HCT116 (cell line): ENCODE measurements at regions not wholly inside any gene's neighbourhood (a gene's known extent, or its start where the extent isn't known, plus 50 kb on each side); places are given as distances from the start of the nearest gene placed in this dataset.

Experiments
- CEBPB ChIP-seq: IDR thresholded peaks from 2 replicates; pipeline ENCODE4 v1.6.1; 2012; ENCODE audit warnings: low read depth
- CTCF ChIP-seq, 3 experiments: fragments of 200-600 bp in 1 of 3; sonication (generic) in 1 of 3; IDR thresholded peaks in 2 of 3; conservative IDR thresholded peaks in 1 of 3; 2 replicates each; pipeline ENCODE4 v1.5.1; 2012 to 2017; ENCODE audit warnings: low read depth in 2 of 3, low read length in 2 of 3, antibody characterized with exemption in 1 of 3, borderline replicate concordance in 1 of 3, control low read depth in 1 of 3, mild to moderate bottlenecking in 1 of 3, mixed read lengths in 1 of 3, mixed run types in 1 of 3, moderate library complexity in 1 of 3; ENCODE audit not compliant: insufficient read depth in 1 of 3
- EGR1 ChIP-seq: IDR thresholded peaks from 2 replicates; pipeline ENCODE4 v1.6.1; 2012; ENCODE audit warnings: low read depth
- ELF1 ChIP-seq: IDR thresholded peaks from 2 replicates; pipeline ENCODE4 v1.6.1; 2012; ENCODE audit warnings: low read depth, borderline replicate concordance
- EZH2 ChIP-seq: fragments of 200-600 bp; sonication (generic); IDR thresholded peaks from 2 replicates; pipeline ENCODE4 v1.6.1; 2017; ENCODE audit warnings: antibody characterized with exemption, mixed run types
- EZH2phosphoT487 ChIP-seq: fragments of 200-600 bp; IDR thresholded peaks from 2 replicates; pipeline ENCODE4 v1.6.1; 2018; ENCODE audit warnings: antibody characterized with exemption, borderline replicate concordance
- FOSL1 ChIP-seq: IDR thresholded peaks from 2 replicates; pipeline ENCODE4 v1.6.1; 2012; ENCODE audit warnings: low read depth
- MAX ChIP-seq: IDR thresholded peaks from 2 replicates; pipeline ENCODE4 v1.6.1; 2012
- POLR2A ChIP-seq: IDR thresholded peaks from 2 replicates; pipeline ENCODE4 v1.7.0; 2011; ENCODE audit warnings: borderline replicate concordance; ENCODE audit not compliant: insufficient read depth, insufficient read length; ENCODE audit errors: extremely low read depth
- POLR2AphosphoS5 ChIP-seq: IDR thresholded peaks from 2 replicates; pipeline ENCODE4 v1.6.1; 2011; ENCODE audit warnings: mild to moderate bottlenecking, low read depth, low read length, moderate library complexity
- RAD21 ChIP-seq: IDR thresholded peaks from 2 replicates; pipeline ENCODE4 v1.6.1; 2012; ENCODE audit warnings: low read depth, mild to moderate bottlenecking
- SP1 ChIP-seq: IDR thresholded peaks from 2 replicates; pipeline ENCODE4 v1.6.1; 2012; ENCODE audit warnings: low read depth
- YY1 ChIP-seq: IDR thresholded peaks from 2 replicates; pipeline ENCODE4 v1.6.1; 2011; ENCODE audit warnings: low read length, low read depth, moderate library complexity, mild to moderate bottlenecking; ENCODE audit not compliant: insufficient replicate concordance; ENCODE audit errors: extremely low read depth
- ZNF274 ChIP-seq: fragments of 200-500 bp; sonication (Bioruptor generic); IDR thresholded peaks from 2 replicates; pipeline ENCODE4 v1.6.1; 2014; ENCODE audit warnings: mild to moderate bottlenecking, low read depth, low read length, inconsistent platforms

GRCh38 chr1:187936667-187937066 is 1107.9 kb downstream of the PLA2G4A start:
- TF ChIP-seq CTCF (IDR thresholded peaks at IDR 0.05 in 2 of 3, conservative IDR thresholded peaks at IDR 0.05 in 1 of 3; ENCODE audit: borderline replicate concordance in 1 of 3, insufficient read depth in 1 of 3, low read depth in 2 of 3, low read length in 2 of 3) = no peak
- no peak for TF ChIP-seq FOSL1
- no peak for TF ChIP-seq POLR2A
- no peak for TF ChIP-seq EGR1
- no peak for TF ChIP-seq CEBPB
- no peak for TF ChIP-seq EZH2
- TF ChIP-seq ELF1 = no peak
- no peak for TF ChIP-seq EZH2phosphoT487
- TF ChIP-seq RAD21 = no peak
- no peak for TF ChIP-seq YY1
- TF ChIP-seq MAX = no peak
- no peak for TF ChIP-seq ZNF274
- TF ChIP-seq POLR2AphosphoS5 = no peak
- no peak for TF ChIP-seq SP1
